ENCODE measurements at regions not wholly inside any gene's neighbourhood (a gene's known extent, or its start where the extent isn't known, plus 50 kb on each side); places are given as distances from the start of the nearest gene placed in this dataset.
"Not testable (repeated sequence)": the region's sequence is repeated elsewhere in the genome, so short reads cannot be mapped to it uniquely, and the experiment has no call there.

DNA sequence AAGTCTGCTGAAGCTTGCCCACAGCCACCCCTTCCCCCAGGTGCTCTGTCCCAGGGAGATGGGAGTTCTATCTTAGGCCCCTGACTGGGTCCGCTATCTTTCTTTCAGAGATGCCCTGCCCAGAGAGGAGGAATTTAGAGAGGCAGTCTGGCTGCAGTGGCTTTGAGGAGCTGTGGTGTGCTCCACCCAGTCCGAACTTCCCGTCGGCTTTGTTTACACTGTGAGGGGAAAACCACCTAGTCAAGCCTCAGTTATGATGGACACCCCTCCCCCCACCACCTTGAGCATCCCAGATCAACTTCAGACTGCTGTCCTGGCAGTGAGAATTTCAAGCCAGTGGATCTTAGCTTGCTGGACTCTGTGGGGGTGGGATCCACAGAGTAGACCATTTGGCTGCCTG is 118.3 kb upstream of the ZEB2 start:
- DNase-seq: not testable (repeated sequence)

DNA sequence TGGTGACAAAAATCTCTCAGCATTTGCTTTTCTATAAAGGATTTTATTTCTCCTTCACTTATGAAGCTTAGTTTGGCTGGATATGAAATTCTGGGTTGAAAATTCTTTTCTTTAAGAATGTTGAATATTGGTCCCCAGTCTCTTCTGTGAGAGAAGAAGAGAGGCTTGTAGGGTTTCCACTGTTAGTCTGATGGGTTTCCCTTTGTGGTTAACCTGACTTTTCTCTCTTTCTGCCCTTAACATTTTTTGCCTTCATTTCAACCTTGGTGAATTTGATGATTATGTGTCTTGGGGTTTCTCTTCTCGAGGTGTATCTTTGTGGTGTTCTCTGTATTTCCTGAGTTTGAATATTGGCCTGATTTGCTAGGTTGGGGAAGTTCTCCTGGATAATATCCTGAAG is 116.9 kb upstream of the ZEB2 start:
- not testable (repeated sequence) for DNase-seq

- DNase-seq: peak; percentile 45 to 51
Observed at GRCh38 chr2:144632809-144633208, 112.9 kb upstream of the ZEB2 start.

- DNase-seq: no peak
Observed at GRCh38 chr2:144631636-144632035, 111.7 kb upstream of the ZEB2 start.

- no peak for DNase-seq
Observed at GRCh38 chr2:144630459-144631215, 110.7 kb upstream of the ZEB2 start.

GRCh38 chr2:144629935-144630334 is 110.0 kb upstream of the ZEB2 start:
- DNase-seq: no peak

GRCh38 chr2:144628566-144628965 is 108.6 kb upstream of the ZEB2 start:
- no peak for DNase-seq

GRCh38 chr2:144625626-144626025 is 105.7 kb upstream of the ZEB2 start:
- DNase-seq: peak; percentile 22 to 50

- DNase-seq: no peak
Observed at GRCh38 chr2:144625226-144625625, 105.3 kb upstream of the ZEB2 start.

GRCh38 chr2:144624451-144624850 is 104.5 kb upstream of the ZEB2 start:
- DNase-seq: no peak

DNA sequence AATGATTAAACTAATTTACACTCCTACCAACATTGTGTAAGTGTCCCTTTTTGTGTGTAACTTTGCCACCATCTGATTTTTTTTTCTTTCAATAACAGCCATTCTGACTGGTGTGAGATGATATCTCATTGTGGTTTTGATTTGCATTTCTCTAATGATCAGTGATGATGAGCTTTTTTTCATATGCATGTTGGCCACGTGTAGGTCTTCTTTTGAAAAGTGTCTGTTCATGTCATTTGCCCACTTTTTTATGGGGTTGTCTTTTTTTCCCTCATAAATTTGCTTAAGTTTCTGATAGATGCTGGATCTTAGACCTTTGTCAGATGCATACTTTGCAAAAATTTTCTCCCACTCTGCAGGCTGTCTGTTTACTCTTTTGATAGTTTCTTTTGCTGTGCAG is 102.5 kb upstream of the ZEB2 start:
- DNase-seq: not testable (repeated sequence)

DNA sequence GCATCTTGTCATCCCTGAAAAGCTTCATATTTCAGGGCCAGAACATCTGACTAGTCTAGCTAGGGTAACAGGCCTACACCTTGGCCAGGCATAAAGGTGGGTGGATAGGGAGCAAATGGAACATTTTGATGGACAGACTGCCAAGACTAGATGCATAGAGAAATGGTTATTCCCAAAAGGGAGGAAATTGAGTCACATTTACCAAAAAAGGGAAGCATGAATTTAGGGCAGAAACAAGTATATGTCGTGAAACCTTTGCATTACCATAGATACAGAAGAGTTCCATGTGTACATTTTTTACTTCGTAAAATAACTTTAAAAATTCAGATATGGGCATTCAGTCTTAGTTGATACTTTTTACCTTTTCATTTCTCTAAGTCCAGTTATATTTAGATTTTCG is 101.3 kb upstream of the ZEB2 start:
- peak in 1 of 2 donors; percentile 22 for DNase-seq

- no peak for DNase-seq
Observed at GRCh38 chr2:144619760-144620159, 99.8 kb upstream of the ZEB2 start.

GRCh38 chr2:144617171-144617570 is 97.3 kb upstream of the ZEB2 start:
- DNase-seq: not testable (repeated sequence)

- no peak for DNase-seq
Observed at GRCh38 chr2:144615866-144616565, 96.1 kb upstream of the ZEB2 start.

DNA sequence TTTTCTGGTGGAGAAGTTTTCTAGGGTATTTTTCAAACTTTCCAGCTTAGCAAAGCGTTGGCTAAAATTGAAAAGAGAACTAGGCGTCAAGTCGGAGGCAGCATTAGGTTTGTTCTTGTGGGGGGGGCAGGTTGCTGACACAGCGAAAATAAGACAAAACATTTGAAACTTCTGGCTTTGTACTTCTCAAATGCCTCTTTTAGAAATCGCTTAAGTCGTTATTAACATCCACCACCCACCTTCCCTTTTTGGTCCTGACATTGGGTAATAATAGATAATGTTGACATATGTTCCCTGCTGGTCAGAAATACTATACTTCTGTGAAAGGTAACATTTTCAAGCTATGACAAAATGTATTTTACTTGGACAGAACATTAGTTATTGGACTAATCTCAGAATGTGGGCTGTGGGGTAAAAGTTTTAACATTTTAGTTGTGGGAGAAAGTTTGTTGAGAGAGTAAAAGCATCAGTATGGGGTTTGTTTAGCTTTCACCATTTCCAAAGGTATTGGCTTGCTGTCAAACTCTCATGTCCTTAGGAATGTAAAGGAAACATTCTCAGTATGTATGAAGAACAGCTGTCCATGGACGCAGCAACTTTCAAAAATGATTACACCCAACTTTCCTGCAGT is 88.1 kb upstream of the ZEB2 start:
- peak; percentile 94 to 98 for DNase-seq

- DNase-seq: peak; percentile 45 to 51
Observed at GRCh38 chr2:144607099-144607498, 87.2 kb upstream of the ZEB2 start.

GRCh38 chr2:144606466-144607095 is 86.7 kb upstream of the ZEB2 start:
- DNase-seq: peak; percentile 63 to 85

- DNase-seq: peak; percentile 55 to 71
Observed at GRCh38 chr2:144605231-144605840, 85.4 kb upstream of the ZEB2 start.

- DNase-seq: no peak
Observed at GRCh38 chr2:144603334-144603733, 83.4 kb upstream of the ZEB2 start.

GRCh38 chr2:144598906-144599305 is 79.0 kb upstream of the ZEB2 start:
- no peak for DNase-seq

- DNase-seq: no peak
Observed at GRCh38 chr2:144597894-144598593, 78.1 kb upstream of the ZEB2 start.
